DMS114 treated with DMSO at 0.1 percent for 48 hours (cell line): ENCODE measurements at regions not wholly inside any gene's neighbourhood (a gene's known extent, or its start where the extent isn't known, plus 50 kb on each side); places are given as distances from the start of the nearest gene placed in this dataset.
"Not testable (repeated sequence)": the region's sequence is repeated elsewhere in the genome, so short reads cannot be mapped to it uniquely, and the experiment has no call there.

Experiments used
- DNase-seq: peaks from one replicate; lab custom pipeline; 2025; ENCODE audit not compliant: unreplicated experiment; lab: John Stamatoyannopoulos, UW

- no peak for DNase-seq
Observed at GRCh38 chr16:29148867-29149272, 164.0 kb downstream of the LAT start.

- DNase-seq = no peak
Observed at GRCh38 chr16:29148131-29148691, 163.4 kb downstream of the LAT start.

- DNase-seq = not testable (repeated sequence)
Observed at GRCh38 chr16:29147710-29148109, 162.9 kb downstream of the LAT start.

- not testable (repeated sequence) for DNase-seq
Observed at GRCh38 chr16:29146808-29147643, 162.2 kb downstream of the LAT start.

- no peak for DNase-seq
Observed at GRCh38 chr16:29146266-29146665, 161.4 kb downstream of the LAT start.

- not testable (repeated sequence) for DNase-seq
Observed at GRCh38 chr16:29145486-29146225, 160.8 kb downstream of the LAT start.

- DNase-seq = not testable (repeated sequence)
Observed at GRCh38 chr16:29145086-29145485, 160.2 kb downstream of the LAT start.

GRCh38 chr16:29144669-29145062 lies 159.8 kb downstream of the LAT start:
- DNase-seq = not testable (repeated sequence)

GRCh38 chr16:29143739-29144668 lies 159.2 kb downstream of the LAT start:
- not testable (repeated sequence) for DNase-seq

- not testable (repeated sequence) for DNase-seq
Observed at GRCh38 chr16:29142506-29142905, 157.7 kb downstream of the LAT start.

GRCh38 chr16:29141586-29142324 lies 156.9 kb downstream of the LAT start:
- DNase-seq = no peak

GRCh38 chr16:29141121-29141520 lies 156.3 kb downstream of the LAT start:
- DNase-seq = not testable (repeated sequence)

GRCh38 chr16:29139901-29140855 lies 155.3 kb downstream of the LAT start:
- not testable (repeated sequence) for DNase-seq

GRCh38 chr16:29139261-29139802 lies 154.5 kb downstream of the LAT start:
- no peak for DNase-seq

- DNase-seq = not testable (repeated sequence)
Observed at GRCh38 chr16:29138698-29139097, 153.8 kb downstream of the LAT start.

GRCh38 chr16:29137894-29138662 lies 153.2 kb downstream of the LAT start:
- DNase-seq = not testable (repeated sequence)

GRCh38 chr16:29137461-29137860 lies 152.6 kb downstream of the LAT start:
- not testable (repeated sequence) for DNase-seq

GRCh38 chr16:29136916-29137315 lies 152.1 kb downstream of the LAT start:
- not testable (repeated sequence) for DNase-seq
